HCT116 (cell line): ENCODE measurements at regions not wholly inside any gene's neighbourhood (a gene's known extent, or its start where the extent isn't known, plus 50 kb on each side); places are given as distances from the start of the nearest gene placed in this dataset.

Experiments used
- ATAC-seq: fragments of 200-7000 bp; cut with Tn5 transposase; 2 replicates; pipeline ENCODE4 v1.9.1; 2020; ENCODE audit warnings: mild to moderate bottlenecking, moderate library complexity
- BruUV-seq: library from RNA; stranded (reverse); fragments of 400-500 nt; replicated peaks from 2 replicates; lab custom pipeline; 2021; lab: Mats Ljungman, UMichigan
- CTCF ChIA-PET: fragments of 300-600 bp; sonication (Branson Sonifier 250); formaldehyde crosslinking; loops from one replicate; lab custom pipeline; 2021; ENCODE audit warnings: antibody characterized with exemption; lab: Charles Lee
- POLR2A ChIA-PET: fragments of 300-600, 350-600 bp; sonication (Branson Sonifier 250); formaldehyde crosslinking; loops from one replicate; lab custom pipeline; 2021; ENCODE audit warnings: antibody characterized with exemption; lab: Charles Lee
- RAD21 ChIA-PET, 2 experiments: fragments of 300-600 bp; sonication (Branson Sonifier 250); formaldehyde crosslinking; loops; one replicate each; lab custom pipeline; 2023; ENCODE audit warnings: low total read pairs in 2 of 2; ENCODE audit not compliant: uncharacterized antibody in 2 of 2, unreplicated experiment in 2 of 2, low non-redundant PET in 1 of 2; lab: Charles Lee
- DNase-seq: peaks from one replicate; pipeline ENCODE4 v3.0.0-alpha.2; 2010; ENCODE audit warnings: low read depth, low spot score
- H2AFZ ChIP-seq: fragments of 200-600 bp; shearing (Covaris generic), sonication (generic); 2 replicates; pipeline ENCODE4 v1.6.1; 2017; ENCODE audit warnings: low read depth, mixed run types, mixed read lengths, antibody characterized with exemption, low read length; ENCODE audit not compliant: poor library complexity, severe bottlenecking
- H3K27ac ChIP-seq: 2 replicates; pipeline ENCODE4 v1.5.1; 2012; ENCODE audit warnings: low read depth, low read length
- H3K27me3 ChIP-seq: fragments of 200-600 bp; sonication (generic); 2 replicates; pipeline ENCODE4 v1.6.1; 2016; ENCODE audit warnings: mixed run types, low read length, mixed read lengths; ENCODE audit not compliant: insufficient read depth
- H3K36me3 ChIP-seq, 2 experiments: fragments of 200-500 bp in 1 of 2; fragments of 200-600 bp in 1 of 2; sonication (Bioruptor generic) in 1 of 2; sonication (generic) in 1 of 2; 2 replicates each; pipeline versions ENCODE4 v1.5.1 to v1.6.1; 2014 to 2016; ENCODE audit warnings: low read length in 2 of 2, inconsistent platforms in 1 of 2, mixed read lengths in 1 of 2, mixed run types in 1 of 2; ENCODE audit not compliant: insufficient read depth in 2 of 2, control insufficient read depth in 1 of 2
- H3K4me1 ChIP-seq, 2 experiments: fragments of 200-600 bp in 1 of 2; sonication (generic) in 1 of 2; 2 replicates each; pipeline versions ENCODE4 v1.5.1 to v1.6.1; 2012 to 2017; ENCODE audit warnings: low read length in 2 of 2, inconsistent platforms in 1 of 2, mild to moderate bottlenecking in 1 of 2, mixed read lengths in 1 of 2, mixed run types in 1 of 2, moderate library complexity in 1 of 2; ENCODE audit not compliant: insufficient read depth in 2 of 2, control insufficient read depth in 1 of 2
- H3K4me2 ChIP-seq: fragments of 200-600 bp; sonication (generic); 2 replicates; pipeline ENCODE4 v1.6.1; 2017; ENCODE audit warnings: mixed run types, low read length, mixed read lengths
- H3K4me3 ChIP-seq, 2 experiments: fragments of 200-600 bp in 1 of 2; sonication (generic) in 1 of 2; replicated peaks in 1 of 2; 2 replicates each; pipeline ENCODE4 v1.5.1; 2011 to 2016; ENCODE audit warnings: low read length in 2 of 2, control low read depth in 1 of 2, low read depth in 1 of 2, mild to moderate bottlenecking in 1 of 2, mixed read lengths in 1 of 2, mixed run types in 1 of 2
- H3K79me2 ChIP-seq: fragments of 200-600 bp; sonication (generic); 2 replicates; pipeline ENCODE4 v1.6.1; 2017; ENCODE audit warnings: mild to moderate bottlenecking, mixed run types, low read length, moderate library complexity, mixed read lengths; ENCODE audit not compliant: insufficient read depth
- H3K9ac ChIP-seq: fragments of 200-600 bp; sonication (generic); 2 replicates; pipeline ENCODE4 v1.6.1; 2016; ENCODE audit warnings: low read length, mixed read lengths
- H3K9me2 ChIP-seq: fragments of 200-600 bp; sonication (generic), shearing (Covaris generic); 2 replicates; pipeline ENCODE4 v1.6.1; 2017; ENCODE audit warnings: mixed run types, mild to moderate bottlenecking, moderate library complexity; ENCODE audit not compliant: insufficient read depth
- H3K9me3 ChIP-seq, 2 experiments: fragments of 200-500 bp in 1 of 2; fragments of 200-600 bp in 1 of 2; sonication (Bioruptor generic) in 1 of 2; sonication (generic) in 1 of 2; 2 replicates each; pipeline ENCODE4 v1.6.1; 2014 to 2017; ENCODE audit warnings: low read length in 2 of 2, mixed read lengths in 2 of 2, inconsistent platforms in 1 of 2, low read depth in 1 of 2, mild to moderate bottlenecking in 1 of 2, mixed run types in 1 of 2, moderate library complexity in 1 of 2; ENCODE audit not compliant: control insufficient read depth in 1 of 2, insufficient read depth in 1 of 2
- H4K20me1 ChIP-seq: fragments of 200-600 bp; sonication (generic), shearing (Covaris generic); 2 replicates; pipeline ENCODE4 v1.6.1; 2017; ENCODE audit warnings: mixed run types, mild to moderate bottlenecking, moderate library complexity; ENCODE audit not compliant: insufficient read depth
- CBX3 ChIP-seq: IDR thresholded peaks from 2 replicates; pipeline ENCODE4 v1.6.1; 2012; ENCODE audit warnings: low read depth
- CEBPB ChIP-seq: IDR thresholded peaks from 2 replicates; pipeline ENCODE4 v1.6.1; 2012; ENCODE audit warnings: low read depth
- EGR1 ChIP-seq: IDR thresholded peaks from 2 replicates; pipeline ENCODE4 v1.6.1; 2012; ENCODE audit warnings: low read depth
- EZH2 ChIP-seq: fragments of 200-600 bp; sonication (generic); IDR thresholded peaks from 2 replicates; pipeline ENCODE4 v1.6.1; 2017; ENCODE audit warnings: antibody characterized with exemption, mixed run types
- EZH2phosphoT487 ChIP-seq: fragments of 200-600 bp; IDR thresholded peaks from 2 replicates; pipeline ENCODE4 v1.6.1; 2018; ENCODE audit warnings: antibody characterized with exemption, borderline replicate concordance
- FOSL1 ChIP-seq: IDR thresholded peaks from 2 replicates; pipeline ENCODE4 v1.6.1; 2012; ENCODE audit warnings: low read depth
- POLR2A ChIP-seq: IDR thresholded peaks from 2 replicates; pipeline ENCODE4 v1.7.0; 2011; ENCODE audit warnings: borderline replicate concordance; ENCODE audit not compliant: insufficient read depth, insufficient read length; ENCODE audit errors: extremely low read depth
- POLR2AphosphoS5 ChIP-seq: IDR thresholded peaks from 2 replicates; pipeline ENCODE4 v1.6.1; 2011; ENCODE audit warnings: mild to moderate bottlenecking, low read depth, low read length, moderate library complexity
- RAD21 ChIP-seq: IDR thresholded peaks from 2 replicates; pipeline ENCODE4 v1.6.1; 2012; ENCODE audit warnings: low read depth, mild to moderate bottlenecking
- SIN3A ChIP-seq: IDR thresholded peaks from 2 replicates; pipeline ENCODE4 v1.6.1; 2012; ENCODE audit warnings: low read depth
- SP1 ChIP-seq: IDR thresholded peaks from 2 replicates; pipeline ENCODE4 v1.6.1; 2012; ENCODE audit warnings: low read depth
- SRF ChIP-seq: IDR thresholded peaks from 2 replicates; pipeline ENCODE4 v1.6.1; 2012; ENCODE audit warnings: low read depth
- TCF7L2 ChIP-seq: IDR thresholded peaks from 2 replicates; pipeline ENCODE4 v1.7.0; 2011; ENCODE audit warnings: borderline replicate concordance, inconsistent platforms; ENCODE audit not compliant: insufficient read depth, insufficient read length; ENCODE audit errors: extremely low read depth
- ZFX ChIP-seq: fragments of 450-650 bp; IDR thresholded peaks from 2 replicates; pipeline ENCODE4 v1.6.1; 2017
- ZNF274 ChIP-seq: fragments of 200-500 bp; sonication (Bioruptor generic); IDR thresholded peaks from 2 replicates; pipeline ENCODE4 v1.6.1; 2014; ENCODE audit warnings: mild to moderate bottlenecking, low read depth, low read length, inconsistent platforms
- intact Hi-C: fragments of 100-400 bp; cut with micrococcal nuclease; formaldehyde crosslinking; loops from 2 replicates; pipeline ENCODE4 v1.10.0; 2022
- TF ChIP-seq, protein P1 (sequence below): IDR thresholded peaks from 2 replicates; pipeline ENCODE4 v1.6.1; 2012
- TF ChIP-seq, protein P2 (sequence below): IDR thresholded peaks from 2 replicates; pipeline ENCODE4 v1.6.1; 2012
- TF ChIP-seq, protein P3 (sequence below): IDR thresholded peaks from 2 replicates; pipeline ENCODE4 v1.6.1; 2012; ENCODE audit warnings: low read depth

DNA sequence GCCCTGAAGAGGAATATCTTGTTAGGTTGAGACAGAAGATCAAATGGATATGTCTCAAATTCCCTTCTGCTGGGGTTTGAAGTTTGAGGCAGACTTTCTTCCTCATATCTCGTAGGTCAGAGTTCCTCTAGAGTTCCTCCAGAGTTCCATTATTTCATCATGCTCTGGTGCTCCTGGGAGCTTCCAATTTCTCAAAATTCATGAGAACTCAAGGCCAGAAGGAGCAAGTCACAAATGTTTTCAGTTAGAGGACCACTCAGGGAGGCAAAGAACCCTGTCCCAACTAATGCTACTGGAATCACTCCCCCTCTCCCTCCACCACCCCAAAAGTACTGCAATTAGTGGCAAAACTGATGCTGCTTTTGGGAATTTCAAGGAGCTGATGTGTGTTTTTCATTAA lies 115.7 kb upstream of the RBMS1 start (continued):
- no peak for TF ChIP-seq EZH2phosphoT487

DNA sequence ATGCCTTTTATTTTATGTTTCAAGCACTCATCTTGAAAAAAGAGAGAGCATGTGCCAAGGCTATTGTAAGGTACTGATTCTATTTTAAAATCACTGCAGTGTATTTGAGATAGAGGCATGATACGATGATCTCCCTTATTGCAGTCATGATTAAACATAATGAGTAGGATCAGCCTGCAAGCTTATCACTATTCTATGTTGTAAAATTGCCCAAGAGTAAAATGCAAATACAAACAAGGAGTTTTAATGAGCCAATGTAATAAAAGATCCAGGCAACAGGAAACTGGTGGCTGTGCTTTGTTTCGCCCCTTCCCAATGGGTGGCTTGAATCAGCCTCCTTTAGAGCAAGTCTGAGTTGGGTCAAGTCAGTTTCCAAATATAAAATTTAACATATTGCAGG lies 116.4 kb upstream of the RBMS1 start:
- Histone ChIP-seq H2AFZ (no peak overlapping the region), H3K36me3 (no peaks in the 10 kb centered on the region), H3K79me2 (no peaks in the 10 kb centered on the region), H3K4me1 (no peaks in the 10 kb centered on the region), H3K27ac (no peak overlapping the region), H3K9me3 (no peaks in the 10 kb centered on the region), H3K4me3 (no peak overlapping the region), H3K9me2 (no peaks in the 10 kb centered on the region), H3K9ac (no peak overlapping the region), H3K4me2 (no peak overlapping the region), H4K20me1 (no peaks in the 10 kb centered on the region), H3K27me3 (no peaks in the 10 kb centered on the region)
- TF ChIP-seq, protein P1, sequence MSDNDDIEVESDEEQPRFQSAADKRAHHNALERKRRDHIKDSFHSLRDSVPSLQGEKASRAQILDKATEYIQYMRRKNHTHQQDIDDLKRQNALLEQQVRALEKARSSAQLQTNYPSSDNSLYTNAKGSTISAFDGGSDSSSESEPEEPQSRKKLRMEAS: no peak
- TF ChIP-seq RAD21: no peak
- TF ChIP-seq FOSL1: no peak
- TF ChIP-seq CEBPB: no peak
- no peak for TF ChIP-seq TCF7L2
- TF ChIP-seq, protein P2, sequence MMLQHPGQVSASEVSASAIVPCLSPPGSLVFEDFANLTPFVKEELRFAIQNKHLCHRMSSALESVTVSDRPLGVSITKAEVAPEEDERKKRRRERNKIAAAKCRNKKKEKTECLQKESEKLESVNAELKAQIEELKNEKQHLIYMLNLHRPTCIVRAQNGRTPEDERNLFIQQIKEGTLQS: no peak
- TF ChIP-seq, protein P3, sequence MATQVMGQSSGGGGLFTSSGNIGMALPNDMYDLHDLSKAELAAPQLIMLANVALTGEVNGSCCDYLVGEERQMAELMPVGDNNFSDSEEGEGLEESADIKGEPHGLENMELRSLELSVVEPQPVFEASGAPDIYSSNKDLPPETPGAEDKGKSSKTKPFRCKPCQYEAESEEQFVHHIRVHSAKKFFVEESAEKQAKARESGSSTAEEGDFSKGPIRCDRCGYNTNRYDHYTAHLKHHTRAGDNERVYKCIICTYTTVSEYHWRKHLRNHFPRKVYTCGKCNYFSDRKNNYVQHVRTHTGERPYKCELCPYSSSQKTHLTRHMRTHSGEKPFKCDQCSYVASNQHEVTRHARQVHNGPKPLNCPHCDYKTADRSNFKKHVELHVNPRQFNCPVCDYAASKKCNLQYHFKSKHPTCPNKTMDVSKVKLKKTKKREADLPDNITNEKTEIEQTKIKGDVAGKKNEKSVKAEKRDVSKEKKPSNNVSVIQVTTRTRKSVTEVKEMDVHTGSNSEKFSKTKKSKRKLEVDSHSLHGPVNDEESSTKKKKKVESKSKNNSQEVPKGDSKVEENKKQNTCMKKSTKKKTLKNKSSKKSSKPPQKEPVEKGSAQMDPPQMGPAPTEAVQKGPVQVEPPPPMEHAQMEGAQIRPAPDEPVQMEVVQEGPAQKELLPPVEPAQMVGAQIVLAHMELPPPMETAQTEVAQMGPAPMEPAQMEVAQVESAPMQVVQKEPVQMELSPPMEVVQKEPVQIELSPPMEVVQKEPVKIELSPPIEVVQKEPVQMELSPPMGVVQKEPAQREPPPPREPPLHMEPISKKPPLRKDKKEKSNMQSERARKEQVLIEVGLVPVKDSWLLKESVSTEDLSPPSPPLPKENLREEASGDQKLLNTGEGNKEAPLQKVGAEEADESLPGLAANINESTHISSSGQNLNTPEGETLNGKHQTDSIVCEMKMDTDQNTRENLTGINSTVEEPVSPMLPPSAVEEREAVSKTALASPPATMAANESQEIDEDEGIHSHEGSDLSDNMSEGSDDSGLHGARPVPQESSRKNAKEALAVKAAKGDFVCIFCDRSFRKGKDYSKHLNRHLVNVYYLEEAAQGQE: no peak
- no peak for TF ChIP-seq EZH2phosphoT487
- no peak for TF ChIP-seq EZH2
- TF ChIP-seq ZNF274: no peak
- TF ChIP-seq CBX3: no peak
- TF ChIP-seq ZFX: no peak
- no peak for TF ChIP-seq POLR2AphosphoS5
- no peak for TF ChIP-seq SP1
- TF ChIP-seq POLR2A: no peak
- no peak for TF ChIP-seq SIN3A
- no peak for TF ChIP-seq SRF
- TF ChIP-seq EGR1: no peak
- no TSS peak for BruUV-seq
- ChIA-PET CTCF (no interaction called here), RAD21 (no interaction called here), POLR2A (no interaction called here)
- no peak for ATAC-seq
- no peak for DNase-seq
- intact Hi-C loops: no loop called here
